Left renal cortex interstitium (tissue), 4 donors: ENCODE measurements at regions not wholly inside any gene's neighbourhood (a gene's known extent, or its start where the extent isn't known, plus 50 kb on each side); places are given as distances from the start of the nearest gene placed in this dataset.

ENCODE experiments used
- DNase-seq, 4 donors: peaks; one replicate each; pipeline ENCODE4 v3.0.0-alpha.2; 2013; ENCODE audit warnings: low read depth in 4 of 4, low spot score in 2 of 4, missing footprints in 1 of 4

- no peak for DNase-seq
These were observed 260.9 kb downstream of the BMP4 start for GRCh38 chr14:53695692-53696214.

- no peak for DNase-seq
These were observed 263.7 kb downstream of the BMP4 start for GRCh38 chr14:53692885-53693284.

GRCh38 chr14:53692451-53692850 lies 264.2 kb downstream of the BMP4 start:
- no peak for DNase-seq

GRCh38 chr14:53683229-53683628 lies 273.4 kb downstream of the BMP4 start:
- no peak for DNase-seq

DNA sequence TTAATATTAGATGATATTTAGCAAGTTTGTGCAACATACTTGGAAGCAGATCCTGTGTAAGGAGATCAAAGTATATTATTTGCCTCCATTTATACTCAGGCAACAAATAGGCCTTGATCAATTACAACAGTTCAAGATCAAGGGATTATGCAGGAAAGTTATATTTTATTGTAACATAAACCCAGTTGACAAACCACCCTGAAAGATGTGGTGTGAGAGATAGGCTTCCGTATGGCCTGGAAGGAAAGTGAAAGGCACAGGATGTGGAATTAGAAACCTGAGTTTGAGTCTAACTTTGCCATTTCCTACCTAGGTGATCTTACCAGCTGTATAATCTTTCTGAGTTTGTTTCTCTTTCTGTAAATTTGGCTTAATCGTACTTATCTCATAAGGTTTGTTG lies 284.1 kb downstream of the BMP4 start:
- no peak for DNase-seq

GRCh38 chr14:53670701-53671100 lies 285.9 kb downstream of the BMP4 start:
- no peak for DNase-seq

DNA sequence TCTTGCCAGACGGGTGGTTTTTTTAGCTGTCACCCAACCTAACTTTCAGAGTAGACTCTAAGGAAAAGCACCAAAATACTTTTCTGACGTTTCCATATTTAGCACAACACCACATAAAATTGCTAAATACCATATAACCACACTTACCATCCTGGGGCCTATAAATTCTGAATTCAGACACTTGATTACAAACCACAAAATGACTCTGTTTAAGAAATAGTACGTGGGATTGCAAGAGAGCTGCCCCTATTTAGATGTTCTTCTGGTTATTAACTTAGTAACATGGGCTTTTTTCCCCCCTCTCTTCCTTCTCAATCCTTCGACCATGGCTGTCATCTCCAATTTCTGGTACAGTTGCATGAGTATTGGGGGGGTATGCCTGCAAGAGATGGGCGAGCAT lies 287.7 kb downstream of the BMP4 start:
- DNase-seq = no peak

GRCh38 chr14:53663709-53664108 lies 292.9 kb downstream of the BMP4 start:
- no peak for DNase-seq

DNA sequence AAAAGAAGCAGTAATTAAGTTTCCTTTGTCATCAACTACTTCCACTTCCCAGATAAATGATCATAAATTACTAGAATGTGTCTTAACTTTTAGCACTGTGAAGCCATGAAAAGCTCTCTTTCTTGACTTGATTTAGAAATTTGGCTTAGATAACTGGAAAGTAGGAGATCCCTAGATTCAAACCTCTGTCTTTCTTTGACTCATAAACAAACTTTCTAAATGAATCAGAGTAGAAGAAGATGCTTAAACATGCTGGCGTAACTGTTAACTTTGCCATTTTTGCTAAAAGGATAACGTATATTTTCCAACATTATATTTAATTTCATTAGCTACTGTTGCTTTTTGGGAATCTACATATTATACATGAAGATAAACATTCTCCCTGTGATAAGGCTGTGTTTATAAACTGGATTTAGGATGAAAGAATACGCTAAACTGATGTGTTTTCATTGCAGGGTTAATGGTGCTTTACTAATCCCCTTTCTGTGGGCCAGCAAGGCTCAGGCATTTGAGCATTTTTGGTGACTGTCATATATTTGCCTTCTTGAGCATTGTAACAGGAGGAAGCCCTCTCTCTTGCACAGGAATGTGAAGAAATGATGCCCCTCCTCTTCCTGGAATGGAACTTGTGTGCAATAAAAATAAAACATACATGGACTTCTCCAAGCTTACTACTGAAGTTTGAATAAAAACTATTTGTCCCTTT lies 301.4 kb downstream of the BMP4 start:
- DNase-seq = no peak

GRCh38 chr14:53652068-53652467 lies 304.6 kb downstream of the BMP4 start:
- DNase-seq = no peak

DNA sequence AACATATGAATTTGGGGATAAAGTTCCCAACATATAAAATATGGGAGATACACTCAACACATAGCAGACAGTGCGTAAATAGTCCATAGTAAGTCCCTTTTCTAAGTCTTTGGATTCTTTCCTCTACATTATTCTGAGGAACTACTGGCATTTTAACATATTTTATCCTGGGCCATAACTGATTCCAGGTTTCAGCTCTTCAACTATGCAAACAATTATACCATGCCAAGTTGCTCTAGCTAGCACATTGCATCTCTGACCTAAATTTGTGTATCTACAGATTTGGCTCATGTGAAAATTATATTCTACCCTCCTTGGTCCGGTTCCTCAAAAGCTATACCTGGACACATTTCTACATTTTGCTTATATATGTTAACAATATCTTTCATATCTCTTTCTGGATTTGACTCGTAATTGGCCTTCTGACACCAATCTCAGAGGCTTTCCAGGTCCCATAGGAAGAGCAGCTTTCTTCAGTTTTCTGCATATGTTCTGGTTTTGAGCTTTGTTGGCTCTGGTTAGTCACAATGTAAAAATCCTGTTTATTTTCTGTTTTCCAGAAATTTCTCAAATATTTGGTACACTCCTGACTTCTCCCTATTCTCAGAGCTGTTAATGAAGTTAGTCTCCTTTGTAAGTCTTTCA lies 305.4 kb downstream of the BMP4 start:
- DNase-seq = no peak

- DNase-seq = no peak
These were observed 309.7 kb downstream of the BMP4 start for GRCh38 chr14:53646925-53647324.

- no peak for DNase-seq
These were observed 315.9 kb downstream of the BMP4 start for GRCh38 chr14:53640695-53641094.

DNA sequence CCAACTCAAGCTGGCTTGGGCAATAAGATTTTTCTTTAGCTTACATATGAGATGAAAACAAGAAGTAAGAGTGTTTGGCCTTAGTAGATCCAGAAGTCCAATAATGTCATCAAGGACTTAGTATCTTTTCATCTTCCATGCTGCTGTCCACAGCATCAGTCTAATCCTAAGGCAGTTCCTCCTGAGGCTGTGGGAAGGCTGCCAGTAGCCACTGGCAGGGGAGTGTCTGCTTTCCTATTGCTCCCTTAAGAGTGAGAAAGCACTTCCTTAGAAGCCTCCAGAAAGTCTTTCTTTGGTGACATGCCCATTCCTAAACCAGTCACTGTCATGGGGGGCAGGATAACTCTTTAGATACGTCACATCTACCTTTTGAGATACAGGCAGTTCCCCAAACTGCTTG lies 317.7 kb downstream of the BMP4 start:
- no peak for DNase-seq

DNA sequence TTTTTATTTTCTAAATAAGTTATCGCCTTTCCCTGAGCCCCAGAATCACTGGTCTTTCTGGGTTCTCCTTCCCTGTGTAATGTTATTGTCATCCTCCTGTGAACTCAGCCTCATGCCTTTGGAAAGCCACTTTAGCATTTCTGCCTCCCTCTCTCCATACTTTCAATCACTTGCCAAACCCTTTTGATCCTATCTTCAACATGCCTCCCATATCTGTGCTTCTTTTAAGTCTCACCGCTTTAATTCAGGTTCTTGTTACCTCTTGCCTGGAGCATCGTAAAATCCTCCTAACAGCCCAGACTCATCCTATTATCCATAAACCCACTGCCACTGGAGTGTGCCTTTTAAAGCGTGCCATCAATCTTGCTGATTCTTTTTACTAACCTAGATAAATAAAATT lies 321.8 kb downstream of the BMP4 start:
- DNase-seq = no peak

DNA sequence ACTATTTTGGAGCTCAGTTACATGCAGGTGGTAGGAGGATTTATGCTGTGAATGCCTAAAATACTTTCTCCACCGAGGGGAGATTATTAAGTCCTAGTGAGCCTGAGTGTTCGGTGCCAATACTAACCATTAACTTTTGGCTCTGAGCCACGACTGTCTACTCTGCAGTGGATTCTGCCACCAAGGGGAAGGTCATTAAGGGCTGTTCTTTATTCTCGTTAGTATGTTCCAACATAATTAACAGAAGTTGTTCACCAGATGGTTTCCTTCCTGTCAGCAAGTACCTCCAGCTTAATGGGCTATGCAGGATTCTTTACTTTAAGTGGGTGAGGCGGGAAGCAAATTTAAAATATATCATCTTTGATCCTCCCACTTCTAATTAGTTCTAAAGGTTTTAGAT lies 326.3 kb downstream of the BMP4 start:
- no peak for DNase-seq

DNA sequence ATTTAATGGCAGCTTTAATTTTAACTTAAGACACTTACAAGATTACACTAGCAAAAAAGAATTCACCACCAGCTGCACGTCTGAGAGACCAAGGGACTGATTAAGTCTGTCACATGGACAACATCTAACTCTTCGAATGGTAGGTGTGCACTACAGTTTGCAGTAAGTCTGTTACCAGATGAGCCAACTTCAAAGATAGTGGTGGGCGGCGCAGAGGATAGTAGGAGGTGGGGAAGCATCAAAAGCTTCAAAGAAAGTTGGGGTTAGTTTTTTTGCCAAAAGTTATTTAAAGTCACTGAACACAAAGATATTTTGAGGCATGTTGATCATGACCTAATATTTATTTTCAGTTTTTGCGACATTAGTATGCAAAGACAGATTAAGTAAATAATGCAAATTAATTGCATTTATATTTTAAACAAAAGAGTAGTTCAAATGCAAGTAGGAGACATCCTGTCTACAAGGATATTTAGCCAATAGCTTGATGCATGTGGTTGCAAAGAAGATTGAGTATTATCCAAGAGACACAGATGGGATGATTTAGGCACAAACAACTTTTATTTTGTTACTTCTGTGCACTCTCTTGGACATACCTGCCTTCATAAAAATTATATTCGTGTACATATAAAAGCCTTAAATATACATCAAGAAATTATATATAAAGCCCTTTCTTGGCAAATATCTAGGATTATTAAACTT lies 327.7 kb downstream of the BMP4 start:
- no peak for DNase-seq

DNA sequence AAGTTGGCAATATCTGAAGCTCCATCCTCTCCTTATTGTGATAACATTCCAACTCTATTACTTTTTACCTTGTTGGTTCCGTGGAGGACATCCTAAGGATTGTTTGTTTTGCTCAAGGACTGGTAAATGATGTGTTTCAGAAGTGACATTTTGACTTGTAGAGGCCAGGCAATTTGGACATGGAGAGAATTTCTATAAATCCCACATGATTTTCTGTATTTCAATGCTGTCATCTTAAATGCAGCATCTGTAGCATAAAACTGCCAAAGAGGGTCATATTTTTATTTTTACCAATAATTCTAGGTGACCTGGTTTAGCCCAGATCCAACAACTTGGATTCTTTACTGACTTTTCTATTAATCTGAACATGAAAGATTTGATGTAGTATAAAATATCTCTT lies 328.4 kb downstream of the BMP4 start:
- no peak for DNase-seq

DNA sequence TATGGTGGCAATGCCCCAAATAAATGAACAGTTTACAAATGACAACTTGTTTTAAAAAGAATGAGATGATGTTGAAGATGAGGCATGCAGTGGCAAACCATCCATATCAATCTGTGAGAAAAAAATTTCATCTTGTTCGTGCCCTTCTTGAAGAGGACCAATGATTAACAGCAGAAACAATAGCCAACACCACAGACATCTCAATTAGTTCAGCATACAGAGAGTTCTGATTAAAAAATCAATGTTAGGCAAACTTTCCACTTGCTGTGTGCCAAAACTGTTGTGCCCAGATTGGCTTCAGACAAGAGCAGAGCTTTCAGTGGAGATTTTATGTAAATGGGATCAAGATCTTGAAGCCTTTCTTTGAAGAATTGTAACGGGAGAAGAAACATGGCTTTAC lies 329.9 kb downstream of the BMP4 start:
- no peak for DNase-seq

DNA sequence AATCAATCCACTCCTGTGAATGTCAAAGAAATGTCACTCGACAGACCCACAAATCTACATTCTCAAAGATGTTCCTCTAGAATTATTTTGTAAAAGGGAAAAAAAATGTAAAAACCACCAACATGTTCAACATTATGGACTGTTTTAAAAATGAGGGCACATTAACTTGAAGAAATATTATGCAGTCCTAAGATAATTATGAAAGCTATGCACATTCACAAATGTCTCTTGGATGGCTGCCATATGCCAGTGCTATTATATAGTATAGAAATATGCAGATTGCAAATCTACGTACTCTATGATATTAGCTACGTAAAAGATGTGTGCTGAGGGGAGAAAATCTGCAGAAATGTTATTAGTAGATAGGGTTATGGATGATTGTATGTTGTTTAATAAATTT lies 334.2 kb downstream of the BMP4 start:
- no peak for DNase-seq

DNA sequence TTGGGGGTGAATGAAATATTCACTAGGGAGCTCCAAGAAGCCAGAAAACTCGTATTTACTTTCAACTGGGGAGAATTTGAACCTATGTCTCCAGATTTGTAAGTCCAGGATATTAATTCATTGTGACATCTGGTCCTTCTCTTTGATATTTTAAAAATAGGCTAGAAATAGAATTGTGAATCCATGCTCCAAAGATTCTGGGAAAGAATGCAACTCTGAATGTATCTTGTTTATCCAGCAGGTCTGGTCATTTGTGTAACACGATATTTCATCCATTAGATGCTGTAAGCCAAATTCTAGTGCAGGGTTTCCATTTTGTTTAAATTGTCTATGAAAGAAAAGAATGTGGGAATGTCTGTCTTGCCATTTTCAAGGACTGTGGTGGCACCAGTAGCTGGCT lies 334.7 kb downstream of the BMP4 start:
- no peak for DNase-seq

- no peak for DNase-seq
These were observed 335.2 kb downstream of the BMP4 start for GRCh38 chr14:53621433-53621832.
